ENCODE measurements at regions not wholly inside any gene's neighbourhood (a gene's known extent, or its start where the extent isn't known, plus 50 kb on each side); places are given as distances from the start of the nearest gene placed in this dataset.

- CTCF ChIA-PET = no interaction called here
- POLR2A ChIA-PET = no interaction called here
Observed at GRCh38 chr5:87900419-87900818, 368.2 kb downstream of the TMEM161B start.

GRCh38 chr5:87899721-87900131, 368.9 kb downstream of the TMEM161B start:
- H3K4me3 ChIP-seq (ENCODE audit: low read depth, low read length) = no peak overlapping the region
- no peak for TF ChIP-seq CTCF (IDR thresholded peaks at IDR 0.05; ENCODE audit: insufficient read depth in 1 of 2, low read depth in 1 of 2, low read length in 1 of 2, severe bottlenecking in 1 of 2, unreplicated experiment in 1 of 2)
- ChIA-PET CTCF (interaction anchor here (1.4 kb wide), 1 partner anchor 791 kb away, joined by 5 read pairs; no protein-coding TSS in a partner anchor), POLR2A (no interaction called here)
- BruUV-seq (replicated peaks) = no TSS peak
- H3K4me1 ChIP-seq = no peaks in the 10 kb centered on the region
- Mint-ChIP-seq H3K4me3 (ENCODE audit: unreplicated experiment) (no peak overlapping the region), H3K36me3 (ENCODE audit: insufficient read depth, unreplicated experiment) (no peaks in the 10 kb centered on the region), H3K27me3 (ENCODE audit: insufficient read depth, unreplicated experiment) (peaks cover 9% of the 10 kb centered on the region), H3K27ac (ENCODE audit: unreplicated experiment) (no peak overlapping the region), H3K4me1 (ENCODE audit: low read depth, unreplicated experiment) (no peaks in the 10 kb centered on the region), H3K9me3 (ENCODE audit: unreplicated experiment) (no peaks in the 10 kb centered on the region)
- H3K27me3 ChIP-seq (replicated peaks; ENCODE audit: control insufficient read depth, insufficient read depth, low read length) = no peaks in the 10 kb centered on the region
- DNase-seq = no peak
- H3K9me3 ChIP-seq = no peaks in the 10 kb centered on the region
- no peaks in the 10 kb centered on the region for H3K36me3 ChIP-seq (ENCODE audit: control insufficient read depth, insufficient read depth, low read length)
- intact Hi-C loops (cut with micrococcal nuclease; ENCODE audit: unreplicated experiment) = no loop called here

More at GRCh38 chr5:87900419-87900818, 368.2 kb downstream of the TMEM161B start:
- BruUV-seq (replicated peaks) = no TSS peak
- DNase-seq = no peak
- Histone ChIP-seq H3K9me3 (no peaks in the 10 kb centered on the region), H3K27me3 (replicated peaks; ENCODE audit: control insufficient read depth, insufficient read depth, low read length) (no peaks in the 10 kb centered on the region), H3K36me3 (ENCODE audit: control insufficient read depth, insufficient read depth, low read length) (no peaks in the 10 kb centered on the region), H3K4me3 (ENCODE audit: low read depth, low read length) (no peak overlapping the region), H3K4me1 (no peaks in the 10 kb centered on the region)
- no peaks in the 10 kb centered on the region for H3K36me3 Mint-ChIP-seq (ENCODE audit: insufficient read depth, unreplicated experiment)
- H3K27me3 Mint-ChIP-seq (ENCODE audit: insufficient read depth, unreplicated experiment) = peaks cover 5% of the 10 kb centered on the region
- H3K9me3 Mint-ChIP-seq (ENCODE audit: unreplicated experiment) = peaks cover 6% of the 10 kb centered on the region
- H3K27ac Mint-ChIP-seq (ENCODE audit: unreplicated experiment) = no peak overlapping the region
- no peak overlapping the region for H3K4me3 Mint-ChIP-seq (ENCODE audit: unreplicated experiment)
- TF ChIP-seq CTCF (IDR thresholded peaks at IDR 0.05; ENCODE audit: insufficient read depth in 1 of 2, low read depth in 1 of 2, low read length in 1 of 2, severe bottlenecking in 1 of 2, unreplicated experiment in 1 of 2) = no peak
- no peaks in the 10 kb centered on the region for H3K4me1 Mint-ChIP-seq (ENCODE audit: low read depth, unreplicated experiment)
- intact Hi-C loops (cut with micrococcal nuclease; ENCODE audit: unreplicated experiment) = no loop called here

GRCh38 chr5:87899208-87899661, 369.4 kb downstream of the TMEM161B start:
- no peaks in the 10 kb centered on the region for H3K9me3 ChIP-seq
- BruUV-seq (replicated peaks) = no TSS peak
- H3K27ac Mint-ChIP-seq (ENCODE audit: unreplicated experiment) = no peak overlapping the region
- CTCF ChIA-PET = interaction anchor here (1.4 kb wide), 1 partner anchor 792 kb away, joined by 5 read pairs; no protein-coding TSS in a partner anchor
- intact Hi-C loops (cut with micrococcal nuclease; ENCODE audit: unreplicated experiment) = no loop called here
- no peaks in the 10 kb centered on the region for H3K27me3 ChIP-seq (replicated peaks; ENCODE audit: control insufficient read depth, insufficient read depth, low read length)
- no peaks in the 10 kb centered on the region for H3K36me3 Mint-ChIP-seq (ENCODE audit: insufficient read depth, unreplicated experiment)
- H3K27me3 Mint-ChIP-seq (ENCODE audit: insufficient read depth, unreplicated experiment) = peaks cover 9% of the 10 kb centered on the region
- H3K4me3 ChIP-seq (ENCODE audit: low read depth, low read length) = no peak overlapping the region
- TF ChIP-seq CTCF (IDR thresholded peaks at IDR 0.05; ENCODE audit: insufficient read depth in 1 of 2, low read depth in 1 of 2, low read length in 1 of 2, severe bottlenecking in 1 of 2, unreplicated experiment in 1 of 2) = no peak
- POLR2A ChIA-PET = no interaction called here
- peak in 1 of 2 experiments; percentile 2 for DNase-seq
- H3K36me3 ChIP-seq (ENCODE audit: control insufficient read depth, insufficient read depth, low read length) = no peaks in the 10 kb centered on the region
- no peaks in the 10 kb centered on the region for H3K4me1 Mint-ChIP-seq (ENCODE audit: low read depth, unreplicated experiment)
- H3K4me3 Mint-ChIP-seq (ENCODE audit: unreplicated experiment) = no peak overlapping the region
- H3K9me3 Mint-ChIP-seq (ENCODE audit: unreplicated experiment) = no peaks in the 10 kb centered on the region
- H3K4me1 ChIP-seq = no peaks in the 10 kb centered on the region
